ENCODE measurements at regions not wholly inside any gene's neighbourhood (a gene's known extent, or its start where the extent isn't known, plus 50 kb on each side); places are given as distances from the start of the nearest gene placed in this dataset.

- H3K4me3 ChIP-seq (ENCODE audit: low read depth in 2 of 2, low read length in 2 of 2), result no peak overlapping the region
- POLR2A ChIA-PET, result no interaction called here
- no peaks in the 10 kb centered on the region for H3K9me3 ChIP-seq (ENCODE audit: control insufficient read depth, insufficient read depth, low read depth, low read length)
- no peak for ATAC-seq
- DNase-seq (ENCODE audit: low read depth, low spot score), result no peak
- CTCF ChIA-PET, result no interaction called here
- TF ChIP-seq CTCF (IDR thresholded peaks at IDR 0.05) (no peak), REST (IDR thresholded peaks at IDR 0.05; ENCODE audit: insufficient read depth in 1 of 2, low read depth in 2 of 2, low read length in 1 of 2) (no peak), TCF7L2 (IDR thresholded peaks at IDR 0.05; ENCODE audit: low read depth, low read length) (no peak), POLR2AphosphoS5 (IDR thresholded peaks at IDR 0.05; ENCODE audit: low read depth, low read length) (no peak), SIN3A (IDR thresholded peaks at IDR 0.05; ENCODE audit: borderline replicate concordance, insufficient read depth, low read depth, low read length) (no peak)
- no peaks in the 10 kb centered on the region for H3K36me3 ChIP-seq (ENCODE audit: control insufficient read depth, insufficient read depth, low read length)
- intact Hi-C loops (cut with micrococcal nuclease; ENCODE audit: unreplicated experiment), result no loop called here
- no peaks in the 10 kb centered on the region for H3K4me1 ChIP-seq (ENCODE audit: control insufficient read depth, insufficient read depth, low read length)
- no TSS peak for BruUV-seq (replicated peaks)
- no peak overlapping the region for H3K27ac ChIP-seq (ENCODE audit: low read length)
- in situ Hi-C loops (cut with HindIII; ENCODE audit: low pct_unique_long_range_greater_than_20kb, low sequenced_read_pairs), result no loop called here
- no peaks in the 10 kb centered on the region for H3K27me3 ChIP-seq (ENCODE audit: control insufficient read depth, insufficient read depth, low read length)
Observed at GRCh38 chr11:81966340-81966739, 767.3 kb downstream of the FAM181B start.

GRCh38 chr11:81963018-81963417 lies 770.6 kb downstream of the FAM181B start:
- ATAC-seq (no peak), DNase-seq (ENCODE audit: low read depth, low spot score) (no peak)
- no peak overlapping the region for H3K27ac ChIP-seq (ENCODE audit: low read length)
- H3K4me1 ChIP-seq (ENCODE audit: control insufficient read depth, insufficient read depth, low read length), result no peaks in the 10 kb centered on the region
- no TSS peak for BruUV-seq (replicated peaks)
- POLR2A ChIA-PET, result no interaction called here
- H3K36me3 ChIP-seq (ENCODE audit: control insufficient read depth, insufficient read depth, low read length), result no peaks in the 10 kb centered on the region
- TF ChIP-seq POLR2AphosphoS5 (IDR thresholded peaks at IDR 0.05; ENCODE audit: low read depth, low read length) (no peak), TCF7L2 (IDR thresholded peaks at IDR 0.05; ENCODE audit: low read depth, low read length) (no peak), SIN3A (IDR thresholded peaks at IDR 0.05; ENCODE audit: borderline replicate concordance, insufficient read depth, low read depth, low read length) (no peak), REST (IDR thresholded peaks at IDR 0.05; ENCODE audit: insufficient read depth in 1 of 2, low read depth in 2 of 2, low read length in 1 of 2) (no peak), CTCF (IDR thresholded peaks at IDR 0.05) (no peak; the same call in 1 of the 2 replicates)
- in situ Hi-C loops (cut with HindIII; ENCODE audit: low pct_unique_long_range_greater_than_20kb, low sequenced_read_pairs) (no loop called here), intact Hi-C loops (cut with micrococcal nuclease; ENCODE audit: unreplicated experiment) (no loop called here)
- H3K27me3 ChIP-seq (ENCODE audit: control insufficient read depth, insufficient read depth, low read length), result no peaks in the 10 kb centered on the region
- CTCF ChIA-PET, result no interaction called here
- no peak overlapping the region for H3K4me3 ChIP-seq (ENCODE audit: low read depth in 2 of 2, low read length in 2 of 2)
- no peaks in the 10 kb centered on the region for H3K9me3 ChIP-seq (ENCODE audit: control insufficient read depth, insufficient read depth, low read depth, low read length)

Data from Panc1 (cell line).